PC-3 (cell line): ENCODE measurements at regions not wholly inside any gene's neighbourhood (a gene's known extent, or its start where the extent isn't known, plus 50 kb on each side); places are given as distances from the start of the nearest gene placed in this dataset.

Source experiments
- EZH2phosphoT487 ChIP-seq: fragments of 300-600 bp; sonication (generic); IDR thresholded peaks from 2 replicates; pipeline ENCODE4 v1.6.1; 2018; ENCODE audit warnings: mild to moderate bottlenecking, antibody characterized with exemption, low read length, borderline replicate concordance
- TF ChIP-seq, protein P1 (sequence below): fragments of 300-600 bp; sonication (generic); conservative IDR thresholded peaks from 2 replicates; pipeline ENCODE4 v1.5.1; 2017; ENCODE audit warnings: antibody characterized with exemption, low read depth, mild to moderate bottlenecking, low read length

DNA sequence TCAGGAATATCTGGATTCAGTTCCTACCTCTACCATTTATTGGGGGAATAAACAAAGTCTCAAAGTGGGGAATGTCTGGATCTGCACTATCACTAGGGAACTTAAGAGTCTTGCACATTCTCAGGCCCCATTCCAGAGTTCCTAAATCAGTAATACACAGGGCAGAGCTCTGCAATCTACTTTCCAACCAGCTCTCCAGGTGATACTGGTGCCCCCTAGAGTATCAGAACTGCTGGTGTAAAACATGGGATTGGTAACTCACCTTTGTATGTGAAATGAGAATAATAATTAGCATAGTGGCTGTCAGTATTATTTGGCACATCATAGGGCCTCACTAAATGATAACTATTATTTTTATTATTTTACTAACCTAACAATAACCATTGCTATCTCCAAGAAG, 278.8 kb upstream of the IMPG1 start:
- TF ChIP-seq EZH2phosphoT487 = no peak
- TF ChIP-seq, protein P1, sequence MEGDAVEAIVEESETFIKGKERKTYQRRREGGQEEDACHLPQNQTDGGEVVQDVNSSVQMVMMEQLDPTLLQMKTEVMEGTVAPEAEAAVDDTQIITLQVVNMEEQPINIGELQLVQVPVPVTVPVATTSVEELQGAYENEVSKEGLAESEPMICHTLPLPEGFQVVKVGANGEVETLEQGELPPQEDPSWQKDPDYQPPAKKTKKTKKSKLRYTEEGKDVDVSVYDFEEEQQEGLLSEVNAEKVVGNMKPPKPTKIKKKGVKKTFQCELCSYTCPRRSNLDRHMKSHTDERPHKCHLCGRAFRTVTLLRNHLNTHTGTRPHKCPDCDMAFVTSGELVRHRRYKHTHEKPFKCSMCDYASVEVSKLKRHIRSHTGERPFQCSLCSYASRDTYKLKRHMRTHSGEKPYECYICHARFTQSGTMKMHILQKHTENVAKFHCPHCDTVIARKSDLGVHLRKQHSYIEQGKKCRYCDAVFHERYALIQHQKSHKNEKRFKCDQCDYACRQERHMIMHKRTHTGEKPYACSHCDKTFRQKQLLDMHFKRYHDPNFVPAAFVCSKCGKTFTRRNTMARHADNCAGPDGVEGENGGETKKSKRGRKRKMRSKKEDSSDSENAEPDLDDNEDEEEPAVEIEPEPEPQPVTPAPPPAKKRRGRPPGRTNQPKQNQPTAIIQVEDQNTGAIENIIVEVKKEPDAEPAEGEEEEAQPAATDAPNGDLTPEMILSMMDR = peak; percentile 32; the same call in 1 of the 2 replicates
